Stimulated activated effector memory CD8-positive, alpha-beta T cell treated with anti-CD3 and anti-CD28 coated beads, Interleukin-12 subunit alpha, Interleukin-12 subunit beta, amount 100 ng/mL, for 72 hours (primary cell): ENCODE measurements at regions not wholly inside any gene's neighbourhood (a gene's known extent, or its start where the extent isn't known, plus 50 kb on each side); places are given as distances from the start of the nearest gene placed in this dataset.
A peak's percentile ranks its signal among the peaks of the same experiment; 100 is the strongest.
"Not testable (repeated sequence)": the region's sequence is repeated elsewhere in the genome, so short reads cannot be mapped to it uniquely, and the experiment has no call there.

ENCODE experiments used
- ATAC-seq: fragments of 150-1000 bp; cut with Tn5 transposase; 2 replicates; pipeline ENCODE4 v1.10.0; 2021
- DNase-seq, 2 donors: peaks; one replicate each; pipeline ENCODE4 v3.0.0; 2021 to 2022; ENCODE audit warnings: low spot score in 2 of 2
- H3K27ac Mint-ChIP-seq: one replicate; pipeline ENCODE4 v1.8.0; 2022; ENCODE audit warnings: mild to moderate bottlenecking, mixed read lengths
- H3K36me3 Mint-ChIP-seq: one replicate; pipeline ENCODE4 v1.8.0; 2022; ENCODE audit warnings: mild to moderate bottlenecking, mixed read lengths
- H3K4me1 Mint-ChIP-seq: one replicate; pipeline ENCODE4 v1.8.0; 2022; ENCODE audit warnings: mixed read lengths
- H3K4me3 Mint-ChIP-seq: one replicate; pipeline ENCODE4 v1.8.0; 2022; ENCODE audit warnings: mild to moderate bottlenecking, mixed read lengths
- H3K9me3 Mint-ChIP-seq: one replicate; pipeline ENCODE4 v1.8.0; 2022; ENCODE audit warnings: mixed read lengths

GRCh38 chr14:56005191-56006053, 112.8 kb upstream of the PELI2 start:
- Mint-ChIP-seq H3K36me3 (peaks cover 4% of the 10 kb centered on the region), H3K4me3 (peak overlapping the region; percentile 59), H3K27ac (peak overlapping the region; percentile 65), H3K9me3 (no peaks in the 10 kb centered on the region), H3K4me1 (peaks cover 38% of the 10 kb centered on the region)
- DNase-seq = no peak
- ATAC-seq = no peak

DNA sequence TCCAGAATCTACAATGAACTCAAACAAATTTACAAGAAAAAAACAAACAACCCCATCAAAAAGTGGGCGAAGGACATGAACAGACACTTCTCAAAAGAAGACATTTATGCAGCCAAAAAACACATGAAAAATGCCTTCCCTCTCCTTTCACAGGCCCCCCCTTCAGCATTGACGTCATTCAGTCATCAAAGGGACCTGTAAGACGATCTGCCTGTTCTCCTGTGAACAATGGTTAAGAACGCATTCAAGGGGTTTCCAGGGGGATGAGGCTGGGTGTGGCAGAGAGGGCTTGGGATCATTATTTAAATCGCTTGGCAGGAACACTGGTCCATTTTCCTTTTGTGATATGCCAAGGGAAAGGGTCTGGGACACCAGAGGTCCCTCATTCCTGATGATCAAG, 110.7 kb upstream of the PELI2 start:
- H3K27ac Mint-ChIP-seq, DNase-seq, H3K36me3 Mint-ChIP-seq, H3K4me3 Mint-ChIP-seq, H3K9me3 Mint-ChIP-seq, ATAC-seq: not testable (repeated sequence)
- H3K4me1 Mint-ChIP-seq = peaks cover 26% of the 10 kb centered on the region

- H3K4me3 Mint-ChIP-seq = no peak overlapping the region
- DNase-seq = no peak
- no peaks in the 10 kb centered on the region for H3K9me3 Mint-ChIP-seq
- peaks cover under 1% of the 10 kb centered on the region for H3K36me3 Mint-ChIP-seq
- H3K27ac Mint-ChIP-seq = no peak overlapping the region
- H3K4me1 Mint-ChIP-seq = peaks cover 19% of the 10 kb centered on the region
- ATAC-seq = no peak
Observed at GRCh38 chr14:56008150-56008549, 110.1 kb upstream of the PELI2 start.

- DNase-seq, H3K36me3 Mint-ChIP-seq, H3K9me3 Mint-ChIP-seq, H3K4me3 Mint-ChIP-seq, H3K27ac Mint-ChIP-seq, ATAC-seq: not testable (repeated sequence)
- peaks cover 15% of the 10 kb centered on the region for H3K4me1 Mint-ChIP-seq
Observed at GRCh38 chr14:56008661-56009060, 109.5 kb upstream of the PELI2 start.

GRCh38 chr14:56023661-56024081, 94.5 kb upstream of the PELI2 start:
- no peaks in the 10 kb centered on the region for H3K36me3 Mint-ChIP-seq
- H3K4me3 Mint-ChIP-seq = no peak overlapping the region
- H3K27ac Mint-ChIP-seq = no peak overlapping the region
- no peaks in the 10 kb centered on the region for H3K4me1 Mint-ChIP-seq
- no peak for DNase-seq
- no peak for ATAC-seq
- H3K9me3 Mint-ChIP-seq = no peaks in the 10 kb centered on the region

- Mint-ChIP-seq H3K27ac (no peak overlapping the region), H3K4me1 (no peaks in the 10 kb centered on the region), H3K9me3 (no peaks in the 10 kb centered on the region), H3K4me3 (no peak overlapping the region), H3K36me3 (no peaks in the 10 kb centered on the region)
- DNase-seq (no peak), ATAC-seq (no peak)
Observed at GRCh38 chr14:56025191-56025590, 93.0 kb upstream of the PELI2 start.

- DNase-seq (no peak), ATAC-seq (no peak)
Observed at GRCh38 chr14:56026506-56026905, 91.7 kb upstream of the PELI2 start.

DNA sequence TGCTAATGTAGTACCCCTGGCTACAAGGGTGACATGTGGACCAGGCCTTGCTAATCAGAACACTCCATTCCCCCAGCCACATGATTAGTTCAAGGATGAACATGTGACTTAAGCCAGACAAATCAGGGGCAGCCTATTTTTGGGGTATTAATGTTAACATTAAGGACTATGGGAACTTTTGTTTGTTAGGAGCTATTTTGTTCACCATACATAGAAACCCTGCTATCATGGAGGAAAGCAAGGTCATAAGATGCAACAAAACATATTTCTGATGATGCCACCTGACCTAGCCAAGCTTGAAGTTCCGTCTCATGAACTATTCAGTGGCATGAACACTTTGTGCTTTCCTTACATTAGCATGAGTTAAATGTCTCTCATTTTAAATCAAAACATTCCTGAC, 90.8 kb upstream of the PELI2 start:
- Mint-ChIP-seq H3K27ac (no peak overlapping the region), H3K4me3 (no peak overlapping the region), H3K36me3 (no peaks in the 10 kb centered on the region), H3K9me3 (no peaks in the 10 kb centered on the region), H3K4me1 (no peaks in the 10 kb centered on the region)
- no peak for ATAC-seq
- DNase-seq = no peak

More at GRCh38 chr14:56026506-56026905, 91.7 kb upstream of the PELI2 start:
- no peak overlapping the region for H3K27ac Mint-ChIP-seq
- H3K36me3 Mint-ChIP-seq = no peaks in the 10 kb centered on the region
- no peaks in the 10 kb centered on the region for H3K9me3 Mint-ChIP-seq
- H3K4me3 Mint-ChIP-seq = no peak overlapping the region
- H3K4me1 Mint-ChIP-seq = no peaks in the 10 kb centered on the region

DNA sequence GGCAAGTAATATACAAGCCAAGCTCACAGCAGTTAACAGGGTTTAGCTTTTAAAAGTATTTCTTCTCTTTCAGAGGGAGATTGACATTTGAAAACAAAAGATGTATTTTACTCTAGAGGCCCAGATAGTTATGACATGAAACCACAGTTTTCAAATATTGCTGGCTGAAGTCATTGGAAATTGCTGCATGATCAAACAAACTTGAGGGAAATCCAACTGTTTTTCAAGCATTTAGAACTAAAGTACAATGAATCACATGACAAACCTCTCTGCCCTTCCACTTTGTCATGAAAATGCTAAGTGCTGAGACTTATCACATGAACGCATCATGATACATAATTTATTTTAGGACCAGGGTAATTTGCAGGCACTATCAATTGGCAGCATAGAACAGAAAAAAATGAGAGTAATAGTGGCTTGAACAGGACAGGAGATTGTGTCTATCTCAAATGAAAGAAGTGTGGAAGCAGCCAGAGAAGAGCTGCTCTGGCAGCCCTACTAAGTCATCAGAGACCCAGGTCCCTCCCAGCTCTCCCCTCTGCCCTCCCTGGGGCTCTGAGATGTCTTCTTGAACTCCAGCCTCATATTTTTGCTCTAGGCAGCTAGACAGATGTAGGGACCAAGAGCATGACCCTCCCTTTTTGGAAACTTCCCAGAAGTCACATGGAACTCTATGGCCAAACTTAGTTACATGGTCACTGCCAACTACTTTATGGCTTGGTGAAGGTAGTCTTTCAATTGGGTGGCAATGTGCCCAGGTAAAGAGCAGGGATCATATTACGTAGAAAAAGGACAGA, 90.1 kb upstream of the PELI2 start:
- Mint-ChIP-seq H3K4me3 (no peak overlapping the region), H3K9me3 (no peaks in the 10 kb centered on the region), H3K4me1 (no peaks in the 10 kb centered on the region), H3K36me3 (no peaks in the 10 kb centered on the region), H3K27ac (no peak overlapping the region)
- ATAC-seq (no peak), DNase-seq (no peak)

DNA sequence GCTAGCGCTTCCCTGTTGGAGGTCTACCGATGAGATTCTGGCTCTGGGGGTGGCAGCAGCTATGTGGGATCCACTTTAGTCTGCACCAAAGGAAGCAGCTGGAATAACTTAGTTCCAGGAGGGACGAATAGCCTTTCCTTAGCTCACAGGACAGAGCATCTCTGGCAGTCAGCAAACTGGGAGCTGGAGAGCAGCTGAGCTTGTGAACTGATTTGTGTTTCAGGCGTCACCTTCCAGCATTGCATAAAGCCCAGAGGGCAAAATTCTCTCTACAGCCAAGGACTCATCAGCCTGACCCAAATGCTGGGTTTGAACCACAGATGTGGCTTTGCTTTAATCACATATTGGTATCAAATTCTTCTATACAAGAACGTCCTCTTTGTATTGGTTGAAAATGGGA, 81.9 kb upstream of the PELI2 start:
- H3K36me3 Mint-ChIP-seq = no peaks in the 10 kb centered on the region

GRCh38 chr14:56040121-56040520, 78.1 kb upstream of the PELI2 start:
- Mint-ChIP-seq H3K4me3 (no peak overlapping the region), H3K9me3 (no peaks in the 10 kb centered on the region), H3K36me3 (no peaks in the 10 kb centered on the region), H3K4me1 (no peaks in the 10 kb centered on the region), H3K27ac (no peak overlapping the region)
- no peak for DNase-seq
- no peak for ATAC-seq

More for the DNA sequence above, 81.9 kb upstream of the PELI2 start:
- ATAC-seq = no peak
- Mint-ChIP-seq H3K27ac (no peak overlapping the region), H3K4me1 (no peaks in the 10 kb centered on the region), H3K4me3 (no peak overlapping the region), H3K9me3 (no peaks in the 10 kb centered on the region)
- DNase-seq = no peak

GRCh38 chr14:56044196-56044595, 74.0 kb upstream of the PELI2 start:
- no peak for DNase-seq
- Mint-ChIP-seq H3K4me3 (no peak overlapping the region), H3K27ac (no peak overlapping the region), H3K4me1 (no peaks in the 10 kb centered on the region), H3K36me3 (no peaks in the 10 kb centered on the region), H3K9me3 (no peaks in the 10 kb centered on the region)
- ATAC-seq = no peak

GRCh38 chr14:56046546-56046945, 71.7 kb upstream of the PELI2 start:
- Mint-ChIP-seq H3K4me1 (no peaks in the 10 kb centered on the region), H3K9me3 (no peaks in the 10 kb centered on the region), H3K36me3 (no peaks in the 10 kb centered on the region), H3K27ac (no peak overlapping the region), H3K4me3 (no peak overlapping the region)
- no peak for ATAC-seq
- no peak for DNase-seq

DNA sequence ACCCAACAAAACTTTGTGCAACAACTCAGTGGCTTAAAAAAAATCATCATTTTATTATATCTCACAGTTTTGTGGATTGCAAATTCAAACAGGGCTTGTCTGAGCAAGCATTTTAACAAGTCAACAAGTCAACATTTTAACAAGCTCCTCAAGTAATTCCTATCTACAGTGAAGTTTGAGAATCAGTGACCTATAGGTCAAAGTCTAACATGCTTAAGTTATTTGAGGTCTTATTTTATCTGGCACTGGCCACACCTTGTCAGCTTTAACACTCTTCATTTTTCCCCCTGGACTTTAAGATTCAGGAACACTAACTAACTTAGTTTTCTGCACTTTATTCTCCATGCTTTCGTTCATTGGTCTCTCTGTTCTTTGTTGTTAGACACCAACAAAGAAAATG, 71.2 kb upstream of the PELI2 start:
- ATAC-seq (no peak), DNase-seq (no peak)
- no peaks in the 10 kb centered on the region for H3K4me1 Mint-ChIP-seq
- H3K4me3 Mint-ChIP-seq = no peak overlapping the region
- no peak overlapping the region for H3K27ac Mint-ChIP-seq
- no peaks in the 10 kb centered on the region for H3K9me3 Mint-ChIP-seq
- no peaks in the 10 kb centered on the region for H3K36me3 Mint-ChIP-seq

DNA sequence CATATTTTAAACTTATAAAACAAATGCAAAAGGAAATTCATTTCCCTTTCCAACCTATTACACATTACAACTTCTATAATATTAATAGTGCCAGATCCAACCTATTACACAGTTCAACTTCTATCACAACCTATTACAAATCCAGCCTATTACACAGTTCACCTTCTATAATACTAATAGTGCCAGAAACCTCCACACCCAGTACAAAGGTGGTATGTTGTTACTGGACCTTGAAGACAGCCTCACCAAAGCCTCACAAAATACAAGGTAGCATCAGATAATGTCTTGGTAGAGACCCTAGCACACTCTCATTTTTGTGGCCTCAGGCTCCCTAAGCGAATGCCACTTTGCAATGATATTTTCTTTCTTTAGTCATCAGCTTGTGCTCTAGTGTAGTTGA, 68.7 kb upstream of the PELI2 start:
- ATAC-seq (no peak), DNase-seq (no peak)
- Mint-ChIP-seq H3K27ac (no peak overlapping the region), H3K9me3 (no peaks in the 10 kb centered on the region), H3K4me3 (no peak overlapping the region), H3K36me3 (no peaks in the 10 kb centered on the region), H3K4me1 (no peaks in the 10 kb centered on the region)

- Mint-ChIP-seq H3K27ac (no peak overlapping the region), H3K9me3 (no peaks in the 10 kb centered on the region), H3K36me3 (no peaks in the 10 kb centered on the region), H3K4me3 (no peak overlapping the region), H3K4me1 (no peaks in the 10 kb centered on the region)
- ATAC-seq (no peak), DNase-seq (no peak)
Observed at GRCh38 chr14:56055511-56055910, 62.7 kb upstream of the PELI2 start.
